ENCODE measurements at regions not wholly inside any gene's neighbourhood (a gene's known extent, or its start where the extent isn't known, plus 50 kb on each side); places are given as distances from the start of the nearest gene placed in this dataset.

DNA sequence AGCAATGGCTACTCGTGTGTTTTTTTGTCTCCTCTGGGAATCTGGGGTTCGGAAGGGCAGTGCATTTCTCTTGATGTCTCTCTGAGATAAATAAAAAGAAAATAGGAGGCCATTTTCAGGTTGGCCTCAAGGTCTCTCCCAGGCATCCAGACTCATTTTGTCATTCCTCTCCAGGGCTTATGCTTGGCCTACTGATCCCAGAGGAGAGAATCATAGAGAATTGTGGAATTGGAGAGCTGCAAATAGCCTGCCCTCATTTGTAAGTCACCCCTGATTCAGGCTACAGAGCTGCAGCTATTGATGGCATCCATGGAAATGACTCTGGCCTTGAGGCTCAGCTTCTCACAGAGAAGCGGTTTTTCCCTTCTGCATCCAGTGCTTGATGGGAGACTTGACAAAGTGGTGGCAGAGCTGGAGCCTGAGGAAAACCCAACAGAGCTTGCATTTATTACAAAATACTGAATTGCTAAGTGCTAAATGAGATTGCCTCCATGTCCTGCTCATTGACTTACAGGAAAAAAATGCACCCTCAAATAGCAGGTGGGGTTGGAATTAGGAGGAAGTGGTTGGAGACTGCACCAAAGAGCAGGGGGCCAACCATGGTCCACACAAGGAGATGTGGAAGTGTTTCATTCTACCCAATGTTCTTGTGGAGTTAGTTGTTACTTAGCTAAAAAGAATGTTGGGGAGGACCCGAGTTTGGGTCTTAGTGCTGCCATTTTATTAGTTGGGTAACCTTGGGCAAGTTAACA lies 140.4 kb downstream of the S1PR1 start:
- TF ChIP-seq CTCF (IDR thresholded peaks at IDR 0.05; ENCODE audit: low read depth, low read length, poor library complexity, severe bottlenecking) = no peak
- TF ChIP-seq EZH2phosphoT487 (IDR thresholded peaks at IDR 0.05; ENCODE audit: borderline replicate concordance, low read length) = no peak

Data from DOHH2 (cell line).